PC-3 (cell line): ENCODE measurements at regions not wholly inside any gene's neighbourhood (a gene's known extent, or its start where the extent isn't known, plus 50 kb on each side); places are given as distances from the start of the nearest gene placed in this dataset.

Experiments used
- CTCF ChIP-seq: fragments of 300-600 bp; sonication (generic); conservative IDR thresholded peaks from 2 replicates; pipeline ENCODE4 v1.5.1; 2017; ENCODE audit warnings: antibody characterized with exemption, low read depth, mild to moderate bottlenecking, low read length
- EZH2phosphoT487 ChIP-seq: fragments of 300-600 bp; sonication (generic); IDR thresholded peaks from 2 replicates; pipeline ENCODE4 v1.6.1; 2018; ENCODE audit warnings: mild to moderate bottlenecking, antibody characterized with exemption, low read length, borderline replicate concordance

- no peak for TF ChIP-seq CTCF
- no peak for TF ChIP-seq EZH2phosphoT487
These were observed 78.9 kb upstream of the THY1 start for GRCh38 chr11:119501777-119502405.
